ENCODE measurements at regions not wholly inside any gene's neighbourhood (a gene's known extent, or its start where the extent isn't known, plus 50 kb on each side); places are given as distances from the start of the nearest gene placed in this dataset.
"Not testable (repeated sequence)": the region's sequence is repeated elsewhere in the genome, so short reads cannot be mapped to it uniquely, and the experiment has no call there.

- DNase-seq: no peak
These were observed 68.6 kb upstream of the PPP3CA start for GRCh38 chr4:101415962-101416361.

- DNase-seq: no peak
These were observed 67.2 kb upstream of the PPP3CA start for GRCh38 chr4:101414496-101414895.

- no peak for DNase-seq
These were observed 64.6 kb upstream of the PPP3CA start for GRCh38 chr4:101411926-101412325.

- DNase-seq: not testable (repeated sequence)
These were observed 64.1 kb upstream of the PPP3CA start for GRCh38 chr4:101411281-101411910.

GRCh38 chr4:101400096-101400495, 52.8 kb upstream of the PPP3CA start:
- peak in 1 of 2 experiments; percentile 20 for DNase-seq

GRCh38 chr4:101398807-101399206, 51.5 kb upstream of the PPP3CA start:
- DNase-seq: no peak

Measured in activated CD4-positive, alpha-beta T cell treated with anti-CD3 and anti-CD28 coated beads, Interleukin-2, amount 50 U/mL, for 48 hours (primary cell).